ENCODE measurements at regions not wholly inside any gene's neighbourhood (a gene's known extent, or its start where the extent isn't known, plus 50 kb on each side); places are given as distances from the start of the nearest gene placed in this dataset.

DNA sequence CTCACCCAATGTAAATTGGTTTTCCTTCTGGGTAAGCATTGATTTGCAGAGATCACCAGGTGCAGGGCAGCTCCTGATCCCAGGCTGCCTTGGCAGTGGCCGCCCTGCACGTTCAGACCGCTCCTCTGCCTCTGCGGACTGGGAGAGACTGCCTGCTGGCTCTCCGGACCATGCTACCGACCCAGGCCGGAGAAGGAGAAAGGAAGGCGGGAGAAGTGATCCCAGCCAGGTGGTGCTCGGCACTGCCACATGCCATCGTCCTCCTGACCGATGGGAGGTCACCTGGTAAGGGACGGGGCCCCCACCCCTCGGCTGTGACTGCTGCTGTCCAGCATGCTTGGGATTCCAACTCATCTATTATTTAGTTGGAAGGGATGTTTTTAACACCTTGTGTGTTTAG lies 108.1 kb upstream of the POU3F3 start:
- TF ChIP-seq, protein P1, sequence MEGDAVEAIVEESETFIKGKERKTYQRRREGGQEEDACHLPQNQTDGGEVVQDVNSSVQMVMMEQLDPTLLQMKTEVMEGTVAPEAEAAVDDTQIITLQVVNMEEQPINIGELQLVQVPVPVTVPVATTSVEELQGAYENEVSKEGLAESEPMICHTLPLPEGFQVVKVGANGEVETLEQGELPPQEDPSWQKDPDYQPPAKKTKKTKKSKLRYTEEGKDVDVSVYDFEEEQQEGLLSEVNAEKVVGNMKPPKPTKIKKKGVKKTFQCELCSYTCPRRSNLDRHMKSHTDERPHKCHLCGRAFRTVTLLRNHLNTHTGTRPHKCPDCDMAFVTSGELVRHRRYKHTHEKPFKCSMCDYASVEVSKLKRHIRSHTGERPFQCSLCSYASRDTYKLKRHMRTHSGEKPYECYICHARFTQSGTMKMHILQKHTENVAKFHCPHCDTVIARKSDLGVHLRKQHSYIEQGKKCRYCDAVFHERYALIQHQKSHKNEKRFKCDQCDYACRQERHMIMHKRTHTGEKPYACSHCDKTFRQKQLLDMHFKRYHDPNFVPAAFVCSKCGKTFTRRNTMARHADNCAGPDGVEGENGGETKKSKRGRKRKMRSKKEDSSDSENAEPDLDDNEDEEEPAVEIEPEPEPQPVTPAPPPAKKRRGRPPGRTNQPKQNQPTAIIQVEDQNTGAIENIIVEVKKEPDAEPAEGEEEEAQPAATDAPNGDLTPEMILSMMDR (IDR thresholded peaks at IDR 0.05) = no peak
- TF ChIP-seq EZH2 (IDR thresholded peaks at IDR 0.05) = no peak

Data from neural progenitor cell (in vitro differentiated cells).